Thyroid gland (tissue), 4 donors: ENCODE measurements at regions not wholly inside any gene's neighbourhood (a gene's known extent, or its start where the extent isn't known, plus 50 kb on each side); places are given as distances from the start of the nearest gene placed in this dataset.

Experiments used
- CTCF ChIP-seq, 6 experiments: fragments of 200-600 bp in 3 of 6; fragments of 450-650 bp in 3 of 6; sonication (generic) in 3 of 6; IDR thresholded peaks; one replicate each; pipeline ENCODE4 v1.5.1; 2016 to 2019; ENCODE audit warnings: antibody characterized with exemption in 6 of 6, mild to moderate bottlenecking in 2 of 6, inconsistent platforms in 1 of 6, moderate library complexity in 1 of 6
- POLR2A ChIP-seq, 2 donors: fragments of 450-650 bp; IDR thresholded peaks; one replicate each; pipeline ENCODE4 v1.6.1; 2017; ENCODE audit warnings: antibody characterized with exemption in 2 of 2, mild to moderate bottlenecking in 2 of 2, moderate library complexity in 1 of 2

DNA sequence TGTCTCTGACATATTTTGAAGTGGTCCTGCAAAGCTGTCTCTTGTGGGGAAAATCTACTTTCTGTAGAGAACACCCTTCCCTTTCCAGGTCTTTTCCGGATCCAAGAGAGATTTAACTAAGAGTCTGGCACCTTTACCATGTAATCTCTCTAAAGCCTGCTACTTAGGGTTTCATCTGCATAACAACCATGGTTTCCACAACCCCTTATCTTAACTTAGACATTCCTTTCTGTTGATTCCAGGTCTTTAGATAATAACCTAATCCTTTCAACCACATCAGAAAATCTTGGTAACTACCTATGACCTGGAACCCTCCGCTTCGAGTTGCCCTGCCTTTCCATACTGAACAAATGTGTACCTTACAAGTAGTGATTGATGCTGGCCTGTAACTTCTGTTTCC is 243.6 kb upstream of the PTER start:
- TF ChIP-seq CTCF (IDR thresholded peaks at IDR 0.05) (no peak), POLR2A (IDR thresholded peaks at IDR 0.05) (no peak)
